Neuronal stem cell (in vitro differentiated cells): ENCODE measurements at regions not wholly inside any gene's neighbourhood (a gene's known extent, or its start where the extent isn't known, plus 50 kb on each side); places are given as distances from the start of the nearest gene placed in this dataset. TPM values are rescaled to one million over a fixed set of nuclear protein-coding genes. Genes with fewer than 3 reads are reported as not detected.

Source experiments
- DNase-seq: peaks from one replicate; pipeline ENCODE4 v3.0.0-alpha.2; 2013; ENCODE audit warnings: low spot score
- H2AFZ ChIP-seq: one replicate; pipeline ENCODE4 v1.6.1; 2013; ENCODE audit warnings: mild to moderate bottlenecking, low read length, inconsistent platforms
- H2AK5ac ChIP-seq: 2 replicates; pipeline ENCODE4 v1.6.1; 2013; ENCODE audit warnings: low read depth, mild to moderate bottlenecking, inconsistent platforms, low read length, moderate library complexity, mixed read lengths
- H2BK120ac ChIP-seq: 2 replicates; pipeline ENCODE4 v1.6.1; 2013; ENCODE audit warnings: low read depth, mild to moderate bottlenecking, inconsistent platforms, low read length, moderate library complexity, mixed read lengths
- H2BK12ac ChIP-seq: one replicate; pipeline ENCODE4 v1.6.1; 2013; ENCODE audit warnings: low read length, inconsistent platforms
- H2BK15ac ChIP-seq: 2 replicates; pipeline ENCODE4 v1.6.1; 2013; ENCODE audit warnings: mild to moderate bottlenecking, low read length, inconsistent platforms, mixed read lengths
- H2BK5ac ChIP-seq: one replicate; pipeline ENCODE4 v1.6.1; 2013; ENCODE audit warnings: inconsistent platforms, mild to moderate bottlenecking, low read length, moderate library complexity
- H3K14ac ChIP-seq: one replicate; pipeline ENCODE4 v1.6.1; 2013; ENCODE audit warnings: low read length, inconsistent platforms
- H3K18ac ChIP-seq: 2 replicates; pipeline ENCODE4 v1.6.1; 2013; ENCODE audit warnings: low read length, inconsistent platforms
- H3K23ac ChIP-seq: 2 replicates; pipeline ENCODE4 v1.6.1; 2013; ENCODE audit warnings: low read depth, mild to moderate bottlenecking, mixed read lengths, low read length, inconsistent platforms; ENCODE audit not compliant: poor library complexity
- H3K27ac ChIP-seq: replicated peaks from 3 replicates; pipeline ENCODE4 v1.5.1; 2013; ENCODE audit warnings: low read length, inconsistent platforms
- H3K27me3 ChIP-seq, 3 experiments: 2 replicates each; pipeline ENCODE4 v1.6.1; 2013; ENCODE audit warnings: low read length in 3 of 3, mild to moderate bottlenecking in 2 of 3, inconsistent platforms in 1 of 3, low read depth in 1 of 3, mixed read lengths in 1 of 3, moderate library complexity in 1 of 3; ENCODE audit not compliant: control insufficient read depth in 3 of 3, insufficient read depth in 3 of 3
- H3K36me3 ChIP-seq, 2 donors: replicated peaks in 1 of 2; 2 replicates each; pipeline ENCODE4 v1.6.1; 2013; ENCODE audit warnings: low read length in 2 of 2; ENCODE audit not compliant: control insufficient read depth in 2 of 2, insufficient read depth in 2 of 2
- H3K4ac ChIP-seq: 2 replicates; pipeline ENCODE4 v1.6.1; 2013; ENCODE audit warnings: inconsistent platforms, mild to moderate bottlenecking, low read length, moderate library complexity
- H3K4me1 ChIP-seq, 2 donors: 1 replicate in 1 of 2; 2 replicates in 1 of 2; pipeline ENCODE4 v1.6.1; 2013; ENCODE audit warnings: low read length in 2 of 2, low read depth in 1 of 2; ENCODE audit not compliant: control insufficient read depth in 2 of 2, insufficient read depth in 1 of 2
- H3K4me2 ChIP-seq: one replicate; pipeline ENCODE4 v1.6.1; 2013; ENCODE audit warnings: mild to moderate bottlenecking, low read length, inconsistent platforms; ENCODE audit not compliant: insufficient read depth, poor library complexity, severe bottlenecking
- H3K4me3 ChIP-seq, 2 donors: 2 replicates each; pipeline ENCODE4 v1.5.1; 2013; ENCODE audit warnings: low read length in 2 of 2, mild to moderate bottlenecking in 2 of 2, inconsistent platforms in 1 of 2, moderate library complexity in 1 of 2
- H3K79me1 ChIP-seq: one replicate; pipeline ENCODE4 v1.6.1; 2013; ENCODE audit warnings: low read depth, mild to moderate bottlenecking, inconsistent platforms, low read length, moderate library complexity
- H3K9ac ChIP-seq: one replicate; pipeline ENCODE4 v1.6.1; 2013; ENCODE audit warnings: mild to moderate bottlenecking, low read depth, low read length, inconsistent platforms; ENCODE audit not compliant: poor library complexity
- H3K9me3 ChIP-seq, 2 donors: replicated peaks in 1 of 2; 2 replicates each; pipeline versions ENCODE3 to v1.6.1; 2013; ENCODE audit warnings: low read length in 2 of 2, mild to moderate bottlenecking in 2 of 2, inconsistent platforms in 1 of 2, low read depth in 1 of 2, mixed read lengths in 1 of 2, moderate library complexity in 1 of 2; ENCODE audit not compliant: control insufficient read depth in 2 of 2, insufficient read depth in 1 of 2
- H4K8ac ChIP-seq: one replicate; pipeline ENCODE4 v1.6.1; 2013; ENCODE audit warnings: low read depth, mild to moderate bottlenecking, inconsistent platforms, low read length, moderate library complexity
- H4K91ac ChIP-seq: one replicate; pipeline ENCODE4 v1.6.1; 2013; ENCODE audit warnings: low read length, low read depth, mild to moderate bottlenecking, inconsistent platforms; ENCODE audit not compliant: poor library complexity
- small RNA-seq: library from polyadenylated mRNA; stranded (forward); fragments of <200 nt; extraction: miRNeasy Mini kit (QIAGEN cat#:217004); gene quantifications from one replicate; pipeline ENCODE3, GENCODE V24; 2013; ENCODE audit not compliant: insufficient read depth

- Histone ChIP-seq H4K91ac (no peak overlapping the region), H3K4me1 (no peaks in the 10 kb centered on the region), H2BK12ac (no peak overlapping the region), H2BK120ac (no peak overlapping the region), H3K27ac (no peak overlapping the region), H3K27me3 (no peaks in the 10 kb centered on the region), H3K4ac (no peak overlapping the region), H3K18ac (no peak overlapping the region), H3K36me3 (no peaks in the 10 kb centered on the region), H2BK5ac (no peak overlapping the region), H2BK15ac (no peak overlapping the region), H3K79me1 (no peaks in the 10 kb centered on the region), H3K4me2 (no peak overlapping the region), H3K9ac (no peak overlapping the region), H3K23ac (no peak overlapping the region), H2AFZ (no peak overlapping the region), H2AK5ac (no peak overlapping the region), H3K9me3 (no peaks in the 10 kb centered on the region), H3K14ac (no peak overlapping the region), H4K8ac (no peak overlapping the region), H3K4me3 (no peak overlapping the region)
- no peak for DNase-seq
Observed at GRCh38 chr4:14952352-14952751, 49.9 kb upstream of the CPEB2 start.

Small RNA genes in the stretch of these regions (small RNA-seq; reads per million reads assigned to genes)
- gene RF00092 = not detected
